ENCODE measurements at regions not wholly inside any gene's neighbourhood (a gene's known extent, or its start where the extent isn't known, plus 50 kb on each side); places are given as distances from the start of the nearest gene placed in this dataset.
A peak's percentile ranks its signal among the peaks of the same experiment; 100 is the strongest.

DNA sequence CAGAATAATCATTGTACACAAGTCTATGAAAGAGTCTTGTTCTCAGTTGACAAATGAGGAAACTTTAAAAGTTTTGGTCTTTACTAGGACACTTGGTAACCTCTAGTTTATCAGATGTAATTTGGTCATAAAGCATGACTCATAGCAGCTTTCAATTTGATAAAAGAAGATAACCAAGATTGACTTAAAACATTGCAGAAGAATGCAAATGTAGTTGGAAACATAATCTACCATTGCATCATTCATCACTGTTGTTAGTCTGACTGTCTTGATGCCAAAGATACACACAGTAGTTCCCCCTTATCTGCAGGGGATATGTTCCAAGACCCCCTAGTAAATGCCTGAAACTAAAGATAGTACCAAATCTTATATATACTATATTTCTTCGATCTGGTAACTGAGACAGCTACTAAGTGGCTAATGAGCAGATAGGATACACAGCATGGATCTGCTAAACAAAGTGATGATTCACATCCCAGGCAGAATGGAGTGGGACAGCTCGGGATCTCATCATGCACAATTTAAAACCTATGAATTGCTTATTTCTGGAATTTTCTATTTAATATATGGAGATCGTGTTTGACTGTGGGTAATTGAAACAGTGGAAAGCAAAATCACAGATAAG is 131.4 kb upstream of the CCDC68 start:
- DNase-seq (ENCODE audit: low spot score) = no peak

DNA sequence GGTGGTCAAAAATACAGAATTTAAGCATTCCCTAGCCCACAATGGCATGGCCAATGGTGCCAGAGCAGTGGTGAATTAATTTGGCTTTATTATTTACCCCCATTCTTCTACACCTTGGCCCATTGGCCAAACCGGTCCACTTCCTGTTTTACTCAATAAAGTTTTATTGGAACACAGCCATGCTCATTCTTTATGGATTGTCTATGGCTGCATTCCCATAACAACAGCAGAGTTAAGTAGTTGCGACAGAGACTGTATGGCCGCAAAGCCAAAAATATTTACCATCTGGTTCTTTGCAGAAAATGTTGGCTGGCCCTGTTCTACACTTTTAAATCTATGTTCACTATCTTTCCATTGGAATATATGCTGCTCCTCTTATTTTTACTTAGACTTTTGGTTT is 130.3 kb upstream of the CCDC68 start:
- no peak for DNase-seq (ENCODE audit: low spot score)

DNA sequence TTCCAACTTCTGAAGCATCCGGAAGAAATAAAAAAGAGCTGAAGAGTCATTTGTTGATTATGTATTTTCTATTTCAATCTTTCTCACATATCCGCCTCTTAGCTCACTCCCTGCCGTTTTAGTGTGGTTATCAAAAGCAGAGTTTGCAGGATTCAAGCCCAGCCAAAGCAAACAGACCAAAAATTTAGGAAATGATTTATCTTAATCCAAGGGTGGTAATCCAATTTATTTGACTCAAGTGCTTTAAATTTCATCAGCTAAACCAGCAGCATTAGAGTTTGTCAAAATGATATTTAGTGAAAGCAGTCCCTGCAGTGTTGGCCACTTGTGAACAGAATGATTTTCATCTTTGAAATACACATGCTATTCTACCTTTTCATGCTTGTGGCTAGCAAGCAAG is 129.3 kb upstream of the CCDC68 start:
- no peak for DNase-seq (ENCODE audit: low spot score)

DNA sequence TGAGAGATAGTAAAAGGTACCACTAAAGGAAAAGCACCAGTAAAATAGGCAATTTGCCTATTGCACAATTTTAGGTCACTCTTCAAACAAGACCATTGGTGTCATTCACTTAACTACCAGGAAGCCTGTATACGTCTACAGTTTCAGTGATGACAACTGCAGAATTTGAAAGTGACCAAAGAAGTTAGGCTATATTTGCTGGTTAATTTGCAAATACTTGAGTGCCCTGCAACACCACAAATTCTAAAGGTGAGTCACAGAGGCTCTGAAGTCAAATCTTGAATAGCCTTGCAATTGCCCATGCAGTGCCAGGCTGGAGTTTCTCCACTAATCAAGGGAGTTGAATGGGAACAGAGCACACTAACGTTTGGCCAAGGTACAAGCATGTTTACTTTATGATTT is 128.7 kb upstream of the CCDC68 start:
- DNase-seq (ENCODE audit: low spot score) = peak; percentile 30

DNA sequence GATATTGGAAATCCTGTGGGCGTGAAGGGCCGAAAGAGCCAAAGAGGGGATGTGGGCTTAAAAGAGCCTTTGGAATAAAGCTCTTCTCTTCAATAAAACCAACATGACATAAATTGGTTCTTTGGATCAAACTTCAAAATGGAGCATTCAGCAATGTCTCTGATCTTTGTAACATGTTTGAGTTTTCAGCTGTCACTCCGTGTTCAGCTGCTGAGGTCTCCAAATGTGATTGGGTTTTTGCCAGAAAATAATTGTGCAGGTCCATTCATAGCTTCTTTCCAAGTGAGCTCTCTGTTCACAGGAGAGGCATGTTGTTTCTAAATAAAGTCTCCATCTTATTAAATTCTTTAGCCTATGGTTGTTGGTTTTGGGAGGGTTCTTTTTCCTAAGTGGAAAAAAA is 127.6 kb upstream of the CCDC68 start:
- no peak for DNase-seq (ENCODE audit: low spot score)

DNA sequence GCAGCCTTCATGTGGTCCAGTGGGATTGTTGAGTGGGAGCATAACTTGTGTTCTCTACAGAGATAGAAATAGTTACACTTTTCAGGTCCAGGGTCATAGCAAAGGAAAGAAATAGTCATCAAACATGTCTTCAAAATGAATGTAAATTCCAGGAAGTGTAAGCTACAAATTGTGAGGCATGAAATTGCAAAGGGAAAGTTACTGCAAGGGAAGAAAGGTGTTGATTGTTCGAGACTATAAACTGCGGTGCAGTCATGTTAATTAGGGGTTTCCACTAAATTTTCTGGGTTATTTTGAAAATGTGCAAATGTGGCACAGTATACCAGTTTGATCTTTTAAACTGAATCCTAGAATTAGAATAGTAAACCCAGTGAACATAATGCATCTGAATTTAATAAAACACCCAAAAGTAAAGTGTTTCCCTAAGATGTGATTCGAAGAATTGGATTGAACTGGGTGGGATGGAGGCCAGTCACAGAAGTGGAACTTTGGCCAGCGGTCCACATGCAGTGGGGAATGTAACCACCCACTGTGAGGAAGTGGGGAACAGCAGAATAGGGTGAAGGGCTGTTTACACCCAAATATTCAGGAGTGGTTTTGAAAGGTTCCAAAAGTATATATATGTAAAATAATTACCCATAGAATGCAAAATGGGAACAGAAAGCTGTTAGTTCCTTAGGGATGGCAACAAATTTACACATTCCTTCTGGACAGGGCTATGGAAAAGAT is 126.5 kb upstream of the CCDC68 start:
- no peak for DNase-seq (ENCODE audit: low spot score)

DNA sequence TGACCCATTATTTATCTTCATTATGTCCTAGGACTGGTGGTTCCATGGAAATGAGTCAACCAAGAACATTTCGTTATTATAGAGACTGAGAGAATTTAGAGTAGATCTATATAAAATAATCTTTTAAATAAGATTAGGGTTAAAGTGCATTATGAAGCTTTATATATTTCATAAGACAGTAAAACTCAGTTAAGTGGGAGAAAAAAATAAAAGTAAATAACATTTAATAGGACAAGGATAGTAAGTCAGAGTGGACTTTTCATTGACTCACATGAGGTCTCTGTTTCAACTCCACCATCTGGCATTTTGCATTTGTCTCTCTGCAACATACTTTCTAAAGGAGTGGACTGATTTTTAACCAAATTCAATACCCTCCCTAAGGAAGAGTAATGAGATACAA is 125.3 kb upstream of the CCDC68 start:
- no peak for DNase-seq (ENCODE audit: low spot score)

DNA sequence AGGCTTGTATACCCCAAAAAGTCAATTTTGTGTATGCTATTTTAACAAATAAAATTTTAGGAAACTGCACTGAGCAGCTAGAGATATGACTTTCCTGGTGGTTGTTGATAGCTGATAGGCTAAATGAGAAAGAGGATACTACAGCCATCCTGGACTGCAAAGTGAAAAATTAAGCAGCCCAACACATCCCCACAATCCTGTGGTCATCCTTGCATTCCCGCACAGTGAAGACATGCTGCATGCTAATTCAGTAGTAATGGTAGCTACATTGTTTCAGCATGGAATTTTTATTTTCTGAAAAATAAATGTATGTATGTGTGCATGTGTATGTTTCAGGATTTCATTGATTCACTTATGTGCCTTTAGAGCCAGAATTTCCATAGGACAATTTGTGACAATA is 124.2 kb upstream of the CCDC68 start:
- DNase-seq (ENCODE audit: low spot score) = no peak

DNA sequence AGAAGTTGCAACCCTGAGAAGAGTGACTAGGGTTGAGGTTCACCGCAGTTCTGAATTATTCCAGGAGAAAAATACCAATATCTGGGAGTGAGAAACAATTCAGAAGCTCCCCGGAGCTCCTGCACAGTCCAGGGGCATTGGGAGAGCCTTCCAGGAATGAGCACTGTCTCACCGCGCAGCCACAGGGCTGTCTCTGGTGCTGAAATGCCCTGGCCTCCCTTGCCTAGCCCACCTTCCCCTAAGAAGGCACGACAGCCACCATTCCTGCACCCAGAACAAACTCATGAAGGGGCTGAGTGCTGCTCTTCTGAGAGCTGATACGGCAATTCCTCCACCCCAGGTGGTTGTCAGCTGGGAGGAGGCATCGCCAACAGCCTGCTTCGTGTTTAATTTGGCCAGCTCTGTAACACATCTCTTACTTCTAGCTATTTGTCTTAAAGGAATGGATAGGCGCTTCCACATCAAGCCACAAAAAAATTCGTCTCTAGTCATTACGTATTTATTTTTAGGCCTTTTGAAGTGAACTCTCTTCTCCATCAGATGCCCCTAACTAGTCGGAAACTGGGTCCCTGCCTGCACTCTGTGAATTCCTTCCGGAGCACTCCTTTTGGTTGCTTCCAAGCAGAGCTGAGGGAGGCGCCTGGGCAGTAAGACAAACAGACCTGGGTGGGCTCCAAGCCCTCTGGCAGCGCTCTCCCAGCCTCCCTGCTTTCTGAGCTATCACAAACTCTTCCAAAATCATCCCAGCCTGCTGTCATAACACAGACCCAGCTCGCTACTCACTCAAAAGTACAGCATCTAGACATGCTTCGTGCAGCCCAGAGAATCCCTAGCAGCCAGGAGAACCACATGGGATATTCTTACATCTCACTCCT is 120.5 kb upstream of the CCDC68 start:
- no peak for DNase-seq (ENCODE audit: low spot score)

DNA sequence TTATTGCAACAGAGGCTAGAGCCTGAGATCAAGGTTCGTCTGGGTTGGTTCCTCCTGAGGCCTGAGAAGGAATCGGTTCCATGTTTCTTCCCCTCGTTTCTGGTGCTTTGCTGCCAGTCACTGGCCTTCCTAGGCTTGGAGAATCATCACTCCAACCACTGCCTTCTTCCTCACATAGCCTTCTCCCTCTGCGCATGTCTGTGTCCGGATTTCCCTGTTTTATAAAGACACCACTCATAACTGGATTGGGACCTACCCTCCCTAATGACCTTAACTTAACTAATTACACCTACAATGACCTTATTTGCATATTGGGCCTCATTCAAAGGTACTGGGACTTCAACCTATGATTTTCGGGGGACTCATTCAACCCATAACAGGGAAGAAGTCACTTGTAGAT is 119.8 kb upstream of the CCDC68 start:
- DNase-seq (ENCODE audit: low spot score) = no peak

DNA sequence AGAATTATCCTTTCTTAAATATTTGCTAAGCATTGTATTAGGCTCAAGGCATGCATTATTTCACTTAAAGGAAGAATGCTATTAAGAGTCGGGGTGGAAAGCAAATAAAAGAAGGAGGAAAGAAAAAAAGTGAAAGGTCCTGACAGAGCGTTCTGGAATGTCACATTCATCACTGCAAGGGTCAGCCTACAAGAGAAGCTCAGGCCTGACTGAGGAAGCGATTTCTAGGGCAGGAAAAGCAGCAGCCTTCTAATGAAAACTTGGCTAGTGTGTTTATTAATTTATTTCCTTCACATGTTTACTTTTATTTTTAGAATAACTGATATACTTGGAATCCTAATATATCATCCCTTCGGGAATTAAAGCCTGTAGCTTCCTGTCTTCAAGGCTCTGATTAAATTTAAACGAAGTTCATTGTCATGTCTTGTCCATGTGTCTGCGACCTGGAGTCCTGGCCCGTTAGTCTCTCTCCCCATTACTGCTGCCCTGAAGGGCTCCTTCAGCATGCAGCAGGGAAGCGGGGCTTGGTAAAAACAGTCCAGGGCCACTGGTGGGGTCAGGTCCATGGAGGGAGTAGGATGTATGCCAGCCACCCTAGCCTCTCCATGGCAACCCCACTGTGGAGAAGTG is 119.2 kb upstream of the CCDC68 start:
- no peak for DNase-seq (ENCODE audit: low spot score)

DNA sequence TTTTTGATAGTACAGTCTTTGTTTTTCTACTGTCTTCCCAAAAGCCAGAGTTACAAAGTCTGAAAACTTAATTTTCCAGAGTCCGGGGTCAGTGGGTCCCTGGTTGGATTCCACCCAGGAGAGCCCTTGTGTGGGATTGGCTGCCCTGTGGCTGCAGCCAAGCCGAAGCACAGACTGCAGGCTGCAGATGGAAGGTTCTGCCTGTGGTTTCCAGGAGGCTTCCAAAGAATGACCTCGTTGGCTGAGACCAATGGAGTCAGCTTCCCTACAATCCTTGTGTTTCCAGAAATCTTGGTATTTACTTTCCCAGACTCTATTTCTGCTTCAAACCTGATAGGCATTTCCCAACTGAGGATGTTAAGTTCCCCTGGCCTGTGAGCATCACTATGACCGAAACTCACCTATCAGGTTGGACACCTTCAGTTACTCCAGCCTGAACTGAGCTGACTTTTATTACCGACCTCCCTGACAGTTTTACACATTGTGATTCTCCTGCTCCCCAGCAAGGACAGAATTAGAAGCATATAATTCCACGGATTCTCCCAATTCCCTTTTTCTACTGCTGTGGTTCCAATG is 117.5 kb upstream of the CCDC68 start:
- no peak for DNase-seq (ENCODE audit: low spot score)

DNA sequence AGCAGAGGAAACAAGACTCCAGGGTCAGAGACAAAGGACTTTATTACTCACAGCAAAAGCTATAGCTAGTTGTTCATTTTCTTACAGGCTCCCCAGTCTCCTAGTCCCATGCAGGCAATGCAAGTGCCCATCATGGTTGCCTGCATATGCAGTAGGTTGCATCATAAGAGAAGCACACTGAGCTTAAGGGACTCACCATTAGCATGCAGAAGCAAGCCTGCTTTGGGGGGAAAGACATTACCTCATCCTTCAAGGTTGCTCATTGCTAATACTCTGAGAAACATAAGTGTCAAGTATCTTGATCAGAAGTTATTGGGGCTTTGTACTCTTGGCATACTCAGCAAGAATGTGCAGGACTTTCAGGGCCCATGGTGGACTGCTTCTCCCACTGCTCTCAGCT is 114.6 kb upstream of the CCDC68 start:
- DNase-seq (ENCODE audit: low spot score) = no peak

DNA sequence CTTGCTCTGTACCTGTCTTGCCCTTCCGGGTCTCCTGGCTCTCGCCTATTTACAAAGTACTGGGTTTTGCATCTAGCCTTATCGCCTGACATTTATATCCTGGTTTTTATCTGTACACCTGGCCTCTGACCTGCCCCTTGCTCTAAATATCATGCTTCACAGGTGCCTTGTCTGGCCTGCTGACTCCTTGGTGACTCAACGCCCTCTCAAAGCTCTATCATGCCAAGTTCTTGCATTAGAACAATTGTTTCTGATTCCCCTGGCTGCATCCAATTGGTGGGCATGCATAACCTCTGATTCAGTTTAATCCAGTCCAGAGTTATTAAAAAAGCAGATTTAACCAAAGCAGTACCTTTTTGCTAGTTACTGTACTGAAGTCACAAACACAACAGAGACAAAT is 113.9 kb upstream of the CCDC68 start:
- no peak for DNase-seq (ENCODE audit: low spot score)

DNA sequence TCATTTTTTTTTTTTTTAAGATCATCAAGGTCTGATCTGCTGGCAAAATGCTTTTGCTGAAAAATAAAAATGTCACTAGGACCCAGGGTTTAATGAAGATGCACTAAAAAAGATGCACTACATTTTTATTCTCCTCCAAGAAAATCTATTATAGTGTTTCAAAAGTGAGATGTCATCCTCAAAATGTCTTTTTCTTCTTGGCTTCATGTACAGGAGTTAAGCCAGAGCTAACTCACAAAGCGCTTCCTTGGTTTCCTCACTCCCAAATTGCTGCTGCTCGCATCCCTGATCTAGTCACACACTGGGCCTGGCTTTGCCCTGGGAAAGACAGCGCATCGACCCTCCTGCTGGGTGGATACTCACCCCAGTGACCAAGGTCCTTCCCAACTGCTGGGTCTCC is 113.4 kb upstream of the CCDC68 start:
- no peak for DNase-seq (ENCODE audit: low spot score)

DNA sequence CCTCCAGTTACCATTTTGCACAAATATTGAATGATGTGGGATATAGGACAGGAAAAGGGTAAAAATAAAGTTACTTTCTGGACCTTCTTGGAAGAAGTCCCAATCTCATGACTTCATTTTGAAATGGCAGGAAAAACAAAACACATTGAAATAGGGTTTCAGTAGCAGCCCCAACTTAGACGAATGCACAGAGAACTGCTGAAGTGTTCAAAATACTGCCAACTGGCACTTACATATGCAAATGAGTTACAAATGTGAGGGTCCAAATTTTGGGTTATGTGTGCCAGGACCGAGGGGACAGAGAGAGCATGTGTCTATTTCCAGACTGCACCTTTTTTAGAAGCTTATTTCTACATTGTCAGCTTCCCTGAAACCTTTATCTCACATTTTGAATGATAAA is 112.9 kb upstream of the CCDC68 start:
- no peak for DNase-seq (ENCODE audit: low spot score)

DNA sequence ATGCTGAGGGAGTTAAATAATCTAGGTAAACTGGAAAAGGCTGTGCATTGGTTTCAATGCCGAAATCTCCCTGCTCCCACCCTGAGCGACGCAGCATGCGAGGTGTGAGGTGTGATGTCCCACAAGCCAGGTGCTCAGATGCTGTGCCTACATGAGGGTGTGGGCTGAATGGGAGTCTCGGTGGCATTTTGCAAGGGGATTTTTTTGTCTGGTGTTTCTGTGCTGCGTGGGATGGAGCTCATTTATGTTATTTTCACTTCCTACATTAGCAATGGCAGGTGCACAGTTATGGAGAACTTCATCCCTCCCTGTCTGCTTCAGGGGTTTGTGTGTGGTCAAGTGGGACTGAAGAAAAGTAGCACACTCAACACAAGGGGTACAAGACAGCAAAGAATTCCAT is 110.2 kb upstream of the CCDC68 start:
- DNase-seq (ENCODE audit: low spot score) = no peak

DNA sequence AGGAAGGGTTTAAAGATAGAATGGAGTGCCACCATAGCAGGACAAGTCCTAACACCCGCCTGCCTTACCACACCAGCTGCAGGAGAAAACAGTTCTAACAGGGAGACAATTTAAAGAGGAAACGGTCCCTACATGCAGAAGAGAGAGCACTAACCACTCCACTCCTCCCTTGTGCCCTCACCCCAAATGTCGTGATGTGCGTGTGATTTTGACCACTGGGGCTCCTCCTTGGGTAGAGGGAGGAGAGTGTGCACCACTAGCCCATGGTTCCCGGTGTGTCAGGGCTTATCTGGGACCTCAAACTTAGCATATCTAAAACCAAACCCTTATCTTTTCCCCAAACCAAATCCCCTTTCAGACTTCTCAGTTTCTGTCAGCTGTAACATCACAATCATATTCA is 105.5 kb upstream of the CCDC68 start:
- no peak for DNase-seq (ENCODE audit: low spot score)

DNA sequence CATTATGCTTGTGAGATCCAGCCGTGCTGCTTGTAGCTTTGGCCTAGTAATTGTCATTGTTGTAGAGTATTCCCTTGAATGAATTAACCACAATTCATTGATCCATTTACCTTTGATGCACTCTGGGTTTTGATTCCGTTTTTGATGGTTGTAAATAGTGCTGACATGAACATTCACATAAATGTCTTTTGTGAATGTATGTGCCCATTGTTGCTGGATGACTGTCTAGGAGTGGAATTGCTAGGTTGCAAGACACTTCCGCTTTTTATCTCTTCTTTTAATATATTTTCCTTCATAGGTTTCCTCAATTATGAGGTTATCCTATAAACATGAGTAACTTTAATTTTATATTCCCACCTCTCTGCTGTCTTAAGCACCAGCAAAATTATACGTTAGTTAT is 104.8 kb upstream of the CCDC68 start:
- no peak for DNase-seq (ENCODE audit: low spot score)

DNA sequence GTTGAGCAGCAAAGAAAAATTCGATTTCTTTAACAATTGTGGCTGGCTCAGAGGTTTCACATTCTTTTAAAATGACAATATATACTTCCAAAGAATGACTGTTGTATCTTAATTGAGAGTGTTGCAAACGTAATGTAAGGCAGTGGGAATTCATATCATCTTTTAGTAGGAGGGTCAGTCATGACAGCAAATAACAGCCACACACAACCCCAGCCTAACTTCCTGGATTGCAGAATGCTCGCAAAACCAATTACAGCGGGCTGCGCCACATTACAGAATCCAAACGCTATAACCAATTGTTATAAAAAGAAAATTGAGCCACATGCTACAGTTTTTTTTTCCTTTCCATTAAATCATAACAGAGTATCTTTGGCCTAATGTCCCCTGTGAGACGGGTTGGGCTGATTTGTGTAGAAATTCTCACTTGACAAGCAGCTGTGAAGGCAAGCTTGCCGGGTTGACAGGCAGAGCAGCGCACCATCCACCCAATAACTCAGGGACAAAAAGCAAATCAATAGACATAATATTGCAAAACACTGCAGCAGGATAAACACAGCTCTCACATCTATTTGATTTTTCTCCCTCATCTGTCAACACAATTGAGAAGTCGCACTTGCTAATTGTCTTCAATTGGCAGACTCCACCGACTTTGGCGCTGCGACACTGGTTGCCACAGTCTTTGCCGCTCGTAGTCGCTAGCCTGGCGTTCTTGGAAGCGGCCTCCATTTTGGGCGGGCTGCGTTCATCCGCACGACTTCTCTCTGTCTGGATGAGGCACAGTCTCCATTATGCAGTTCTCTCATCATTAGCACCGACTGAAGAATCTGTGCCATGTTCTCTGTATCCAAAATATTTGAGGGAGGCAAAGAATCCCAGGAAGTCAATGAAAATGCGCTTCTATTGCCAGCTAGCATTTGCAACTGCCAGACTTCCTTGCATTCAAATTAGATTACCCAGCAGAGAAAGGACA is 95.0 kb upstream of the CCDC68 start:
- no peak for DNase-seq (ENCODE audit: low spot score)

DNA sequence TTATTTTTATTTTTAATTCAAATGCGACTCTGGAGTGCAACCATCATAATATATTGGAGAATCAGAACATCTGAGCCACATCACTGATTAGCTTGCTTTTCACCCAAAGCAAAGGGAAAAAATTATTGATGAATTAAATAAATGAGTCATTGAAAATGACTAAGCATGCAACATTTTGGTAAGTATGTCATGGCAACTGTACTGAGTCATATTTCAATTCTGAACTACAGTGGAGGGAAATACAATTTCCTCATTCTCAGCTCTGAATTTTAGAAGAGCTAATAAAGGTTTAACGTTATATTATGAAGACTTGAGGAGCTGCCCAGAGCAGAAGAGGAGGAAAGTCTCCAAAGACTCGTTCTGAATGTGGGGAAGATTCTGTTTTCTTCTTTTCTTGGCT is 89.6 kb upstream of the CCDC68 start:
- peak; percentile 2 for DNase-seq (ENCODE audit: low spot score)
